ENCODE measurements at regions not wholly inside any gene's neighbourhood (a gene's known extent, or its start where the extent isn't known, plus 50 kb on each side); places are given as distances from the start of the nearest gene placed in this dataset.

GRCh38 chr14:53896726-53897125 is 59.9 kb downstream of the BMP4 start:
- DNase-seq = no peak

- no peak for DNase-seq
These were observed 62.2 kb downstream of the BMP4 start for GRCh38 chr14:53894456-53894855.

DNA sequence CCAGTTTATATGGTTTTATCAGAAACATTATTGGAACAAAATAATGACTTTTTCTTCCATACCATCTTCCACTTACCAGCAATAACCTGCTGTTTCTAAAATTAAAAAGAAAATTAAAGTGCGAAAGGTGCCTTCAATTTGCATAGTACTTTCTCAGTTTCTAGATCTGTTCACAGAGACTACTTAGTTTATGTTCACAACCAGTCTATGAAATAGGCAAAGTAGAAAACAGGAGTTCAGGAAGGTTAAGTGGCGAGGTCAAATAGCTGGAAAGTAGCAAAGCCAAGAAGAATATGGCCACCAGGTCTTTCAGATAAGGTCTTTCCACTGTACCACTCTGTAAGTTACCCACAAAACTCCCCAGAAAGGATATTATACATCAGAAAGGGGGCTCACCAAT is 63.3 kb downstream of the BMP4 start:
- no peak for DNase-seq

- DNase-seq = no peak
These were observed 66.0 kb downstream of the BMP4 start for GRCh38 chr14:53890611-53891101.

DNA sequence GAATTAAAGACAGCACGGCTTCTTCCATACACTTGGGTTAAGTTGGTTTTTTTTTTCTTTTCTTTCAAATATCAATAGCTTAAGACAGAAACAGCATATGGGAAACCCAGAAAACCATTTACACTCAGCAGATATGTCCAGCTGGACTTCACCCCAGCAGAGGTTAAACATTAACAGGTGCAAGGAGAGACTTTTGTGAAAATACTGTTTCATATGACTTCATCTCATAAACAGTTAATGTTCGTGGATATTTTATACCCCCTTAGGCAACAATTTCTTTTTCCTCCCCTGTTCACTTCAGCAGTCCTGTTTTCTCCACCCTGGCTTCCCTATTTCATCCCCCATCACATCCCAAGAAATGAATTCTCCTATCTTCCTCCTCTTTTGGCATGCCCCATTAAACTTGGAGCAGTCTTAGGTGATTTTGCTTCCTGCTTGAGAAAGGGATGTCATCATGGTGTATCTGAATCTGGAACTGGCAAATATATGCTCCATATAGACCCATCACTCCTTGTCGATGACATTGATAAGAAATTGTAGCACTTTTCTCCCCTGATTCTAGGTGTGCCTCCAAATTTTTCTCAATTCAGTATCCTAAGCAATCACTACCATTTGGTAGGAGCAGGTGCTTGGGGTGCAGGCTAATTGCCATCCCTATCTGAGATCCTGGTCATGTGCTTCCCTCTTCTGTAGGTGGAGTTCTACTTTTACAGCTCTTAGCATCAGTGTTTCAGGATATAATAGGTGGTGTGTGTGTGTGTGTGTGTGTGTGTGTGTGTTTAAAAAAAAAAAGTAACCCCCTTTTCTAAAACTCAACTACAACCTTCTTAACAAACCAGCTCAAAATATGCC is 67.9 kb downstream of the BMP4 start:
- DNase-seq = no peak

- no peak for DNase-seq
These were observed 71.4 kb downstream of the BMP4 start for GRCh38 chr14:53885136-53885640.

GRCh38 chr14:53884601-53885000 is 72.0 kb downstream of the BMP4 start:
- no peak for DNase-seq

DNA sequence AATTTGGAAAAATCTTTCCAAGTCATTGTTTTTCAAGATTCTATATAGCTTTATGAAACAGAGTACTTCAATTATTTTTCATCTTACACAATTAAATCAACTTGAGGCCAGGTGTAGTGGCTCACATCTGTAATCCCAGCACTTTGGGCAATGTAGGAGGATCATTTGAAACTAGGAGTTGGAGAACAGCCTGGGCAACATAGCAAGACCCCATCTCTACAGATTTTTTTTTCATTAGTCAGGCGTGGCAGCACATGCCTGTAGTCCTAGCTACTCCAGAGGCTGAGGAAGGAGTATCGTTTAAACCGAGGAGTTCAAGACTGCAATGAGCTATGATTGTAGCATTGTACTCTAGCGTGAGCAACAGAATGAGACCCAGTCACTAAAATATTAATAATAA is 72.9 kb downstream of the BMP4 start:
- no peak for DNase-seq

GRCh38 chr14:53882684-53883083 is 73.9 kb downstream of the BMP4 start:
- DNase-seq = no peak

GRCh38 chr14:53881921-53882320 is 74.7 kb downstream of the BMP4 start:
- no peak for DNase-seq

GRCh38 chr14:53881161-53881871 is 75.3 kb downstream of the BMP4 start:
- DNase-seq = no peak

- no peak for DNase-seq
These were observed 75.9 kb downstream of the BMP4 start for GRCh38 chr14:53880761-53881160.

DNA sequence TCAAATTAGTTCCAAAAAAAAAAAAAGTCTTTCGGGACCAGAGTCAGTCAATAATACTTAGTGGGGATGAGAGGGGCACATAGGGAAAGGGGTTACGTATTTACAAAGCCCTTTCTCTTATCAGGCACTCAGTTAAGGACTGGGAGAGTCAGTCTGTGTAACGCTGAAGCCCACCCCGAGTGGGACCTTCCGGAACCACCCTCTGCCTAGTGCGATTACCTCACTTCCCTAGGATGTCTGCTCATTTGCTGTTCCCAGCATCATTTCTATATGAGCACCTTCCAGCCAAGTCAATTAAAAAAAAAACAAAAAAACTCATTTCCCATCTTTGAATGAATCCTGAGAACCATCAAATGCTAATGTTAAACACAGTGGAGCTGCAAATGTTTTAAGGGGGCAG is 76.9 kb downstream of the BMP4 start:
- DNase-seq = no peak

DNA sequence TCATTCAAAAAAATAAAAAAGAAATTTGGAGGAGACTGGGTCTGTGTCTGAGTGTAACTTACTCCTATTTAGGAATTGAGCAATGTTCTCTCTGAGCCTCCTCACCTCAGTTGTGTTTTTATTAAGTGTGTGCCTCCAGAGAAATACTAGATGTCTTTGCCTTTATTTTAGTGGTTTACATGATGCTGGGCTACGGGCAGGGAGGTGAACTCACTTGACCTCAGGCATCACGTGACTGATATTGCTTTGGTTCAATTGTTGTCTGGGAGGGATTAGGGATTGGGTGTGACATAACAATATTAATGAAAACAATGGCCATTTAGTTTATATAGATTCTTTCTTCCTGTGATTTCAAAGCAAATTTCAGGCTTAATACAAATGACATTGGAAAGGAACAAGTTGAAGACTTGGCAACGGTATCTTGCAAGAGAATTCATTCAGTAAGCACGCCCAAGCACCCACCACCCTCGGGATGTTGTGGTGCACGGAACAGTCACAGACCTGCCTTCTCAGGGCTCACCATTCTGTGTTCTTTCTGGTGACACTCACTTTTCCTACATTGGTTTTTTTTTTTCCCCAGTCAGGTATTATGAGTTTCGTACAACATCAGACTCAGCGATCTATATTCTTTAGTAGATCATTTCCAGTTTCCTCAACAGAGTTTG is 77.5 kb downstream of the BMP4 start:
- no peak for DNase-seq

- no peak for DNase-seq
These were observed 81.2 kb downstream of the BMP4 start for GRCh38 chr14:53875324-53875897.

DNA sequence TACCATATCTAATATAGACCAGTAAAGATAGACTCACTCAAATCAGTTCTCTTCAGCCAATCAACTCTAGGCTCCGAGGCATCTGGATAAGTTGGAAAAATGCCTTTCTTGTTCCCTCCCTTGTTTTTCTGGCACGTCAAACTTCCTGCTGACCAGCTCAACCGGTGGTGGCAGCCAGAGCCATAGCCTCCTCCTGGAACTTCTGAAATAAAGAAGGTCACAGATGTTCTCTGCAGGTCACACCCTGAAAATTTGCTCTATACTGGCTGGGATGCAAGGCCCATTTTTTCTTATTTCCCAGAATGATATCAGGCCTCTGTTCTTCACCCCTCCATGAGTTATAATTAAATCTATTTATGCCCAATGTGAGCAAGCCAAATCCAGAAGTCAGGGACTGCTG is 81.9 kb downstream of the BMP4 start:
- no peak for DNase-seq

GRCh38 chr14:53872681-53873089 is 83.9 kb downstream of the BMP4 start:
- DNase-seq = no peak

DNA sequence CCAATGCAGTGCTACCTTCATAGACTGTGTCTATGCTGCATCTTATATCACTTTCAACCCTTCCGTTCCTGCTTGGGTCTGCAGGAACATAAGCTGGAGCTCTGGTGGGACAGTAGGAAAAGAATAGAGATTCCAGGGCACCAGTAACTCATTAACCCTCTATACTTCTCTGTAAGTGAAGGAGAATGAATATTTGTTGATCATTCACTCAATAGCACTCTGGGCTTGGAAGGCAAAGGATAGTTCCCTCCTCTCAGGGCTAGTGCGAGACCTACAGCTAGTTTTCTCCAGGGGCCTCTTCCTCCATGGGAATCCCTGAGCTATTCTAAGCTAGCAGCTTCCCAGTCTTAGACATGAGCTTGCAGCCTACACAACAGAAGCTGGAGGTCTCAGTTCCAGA is 84.7 kb downstream of the BMP4 start:
- no peak for DNase-seq

GRCh38 chr14:53871011-53871410 is 85.6 kb downstream of the BMP4 start:
- DNase-seq = no peak

- no peak for DNase-seq
These were observed 90.9 kb downstream of the BMP4 start for GRCh38 chr14:53865711-53866110.

GRCh38 chr14:53861781-53862180 is 94.8 kb downstream of the BMP4 start:
- no peak for DNase-seq

DNA sequence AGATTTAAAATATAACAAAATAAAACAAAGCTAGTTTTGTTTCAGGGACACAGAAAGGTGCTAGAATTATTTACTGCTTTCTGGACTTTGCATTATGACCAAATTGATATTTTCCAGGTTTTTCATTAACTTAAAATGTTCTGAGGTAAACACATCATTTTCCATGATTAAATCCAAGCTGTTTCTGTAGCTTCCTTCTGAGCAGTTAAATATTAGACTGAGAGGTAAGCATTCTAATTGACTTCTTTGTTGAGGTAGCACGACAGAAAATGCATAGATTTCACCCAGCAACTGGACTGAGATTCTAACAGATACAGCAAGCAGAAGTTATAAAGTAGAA is 98.3 kb downstream of the BMP4 start:
- no peak for DNase-seq

DNA sequence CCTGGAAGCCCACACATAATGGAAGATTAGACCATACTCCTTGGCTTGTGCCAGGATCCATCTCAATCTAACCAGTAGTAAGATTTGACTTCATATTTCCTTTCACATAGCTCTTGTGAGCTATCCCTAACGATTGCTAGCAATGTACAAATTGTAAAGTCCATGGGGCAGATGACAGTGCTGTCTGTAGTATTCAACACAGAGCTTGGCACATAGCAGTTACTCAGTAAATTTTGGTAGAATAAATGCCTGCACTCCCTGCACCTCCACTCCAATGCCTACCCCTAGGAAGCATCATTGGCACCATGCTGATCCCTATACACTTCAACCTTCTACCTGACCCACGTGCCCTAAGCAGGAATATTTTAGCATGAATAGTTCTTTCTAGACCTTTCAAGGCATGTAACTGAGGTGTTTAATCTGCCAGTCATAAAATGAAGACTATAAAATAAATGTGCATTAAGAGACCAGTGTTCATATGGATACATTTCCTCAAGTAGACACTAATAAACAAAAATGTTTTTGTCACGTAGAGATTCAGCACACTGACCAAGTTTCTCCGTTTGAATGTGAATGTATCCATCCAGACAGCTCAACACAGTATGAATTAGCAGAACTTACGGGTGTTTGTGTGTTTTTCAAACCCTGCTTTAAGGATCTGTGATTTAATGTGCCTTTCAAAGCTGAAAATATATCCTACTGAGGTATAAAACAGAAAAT is 98.8 kb downstream of the BMP4 start:
- DNase-seq = no peak
